ENCODE measurements at regions not wholly inside any gene's neighbourhood (a gene's known extent, or its start where the extent isn't known, plus 50 kb on each side); places are given as distances from the start of the nearest gene placed in this dataset.

DNA sequence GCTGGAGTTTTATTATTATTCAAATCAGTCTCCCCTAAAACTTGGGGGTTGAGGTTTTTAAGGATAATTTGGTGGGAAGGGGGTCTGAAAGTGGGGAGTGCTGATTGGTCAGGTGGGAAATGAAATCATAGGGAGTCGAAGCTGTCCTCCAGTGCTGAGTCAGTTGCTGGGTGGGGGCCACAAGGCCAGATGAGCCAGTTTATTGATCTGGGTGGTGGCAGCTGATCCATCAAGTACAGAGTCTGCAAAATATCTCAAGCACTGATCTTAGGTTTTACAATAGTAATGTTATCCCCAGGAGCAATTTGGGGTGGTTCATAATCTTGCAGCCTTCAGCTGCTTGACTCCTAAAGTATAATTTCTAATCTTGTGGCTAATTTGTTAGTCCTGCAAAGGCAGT lies 146.0 kb upstream of the SPACA1 start:
- no peak for TF ChIP-seq CTCF (IDR thresholded peaks at IDR 0.05; ENCODE audit: insufficient read depth, low read depth, low read length)
- DNase-seq (ENCODE audit: low read depth): no peak

DNA sequence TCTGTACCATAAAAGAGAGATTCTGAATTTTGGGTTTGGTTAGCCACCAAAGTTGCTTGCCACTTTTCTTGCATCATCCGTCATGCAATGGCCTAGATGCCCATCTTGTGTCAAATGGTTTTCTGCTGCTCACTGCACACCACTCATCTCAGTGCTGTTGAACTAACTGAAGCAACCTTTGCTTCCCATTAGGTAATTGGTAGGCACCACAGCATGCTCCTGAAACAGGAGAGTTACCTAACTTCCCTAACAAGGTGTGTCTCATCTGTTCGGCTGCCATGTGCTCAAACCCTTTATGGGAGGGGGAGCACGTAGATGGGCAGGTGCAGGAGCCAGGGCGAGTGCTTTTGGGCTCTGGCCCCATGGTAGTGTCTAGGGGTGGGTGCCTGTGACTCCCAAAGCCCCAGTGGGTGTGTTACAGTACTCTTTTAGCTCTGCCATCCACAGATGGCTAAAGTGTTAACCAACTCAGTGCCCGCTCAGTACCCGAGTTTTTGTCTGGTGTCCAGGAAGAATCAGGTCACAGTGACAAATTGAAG lies 147.4 kb upstream of the SPACA1 start:
- no peak for TF ChIP-seq CTCF (IDR thresholded peaks at IDR 0.05; ENCODE audit: insufficient read depth, low read depth, low read length)

More for the DNA sequence above, 146.0 kb upstream of the SPACA1 start:
- no peak overlapping the region for H3K4me3 ChIP-seq (ENCODE audit: low read depth, low read length)

GRCh38 chr6:87899499-87900147 lies 148.0 kb upstream of the SPACA1 start:
- no peak for TF ChIP-seq CTCF (IDR thresholded peaks at IDR 0.05; ENCODE audit: insufficient read depth, low read depth, low read length)
- no peak overlapping the region for H3K4me3 ChIP-seq (ENCODE audit: low read depth, low read length)
- no peak for DNase-seq (ENCODE audit: low read depth)

More for the DNA sequence above, 147.4 kb upstream of the SPACA1 start:
- H3K4me3 ChIP-seq (ENCODE audit: low read depth, low read length): no peak overlapping the region
- DNase-seq (ENCODE audit: low read depth): no peak

- no peak for DNase-seq (ENCODE audit: low read depth)
- no peak for TF ChIP-seq CTCF (IDR thresholded peaks at IDR 0.05; ENCODE audit: insufficient read depth, low read depth, low read length)
- H3K4me3 ChIP-seq (ENCODE audit: low read depth, low read length): no peak overlapping the region
Observed at GRCh38 chr6:87897663-87898062, 150.0 kb upstream of the SPACA1 start.

DNA sequence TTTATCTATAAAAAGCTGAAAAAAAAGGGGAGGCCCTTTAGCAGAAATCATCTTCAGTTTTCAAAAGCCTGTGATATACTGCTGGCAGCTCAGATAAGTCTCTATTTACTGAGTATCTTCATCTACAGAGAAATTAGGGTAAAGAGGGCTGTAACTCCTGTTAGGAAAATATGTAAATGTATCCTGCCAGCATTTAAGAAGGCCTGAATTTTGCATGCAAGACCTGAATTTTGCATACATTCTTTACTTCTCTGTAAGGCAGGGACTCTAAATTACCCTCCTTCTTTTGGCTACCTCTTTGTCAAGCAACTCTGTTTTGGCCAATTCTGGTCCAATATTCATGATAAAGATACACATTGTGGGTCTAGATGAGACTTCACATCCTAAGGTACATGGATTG lies 150.6 kb upstream of the SPACA1 start:
- no peak for TF ChIP-seq CTCF (IDR thresholded peaks at IDR 0.05; ENCODE audit: insufficient read depth, low read depth, low read length)
- H3K4me3 ChIP-seq (ENCODE audit: low read depth, low read length): no peak overlapping the region
- no peak for DNase-seq (ENCODE audit: low read depth)

DNA sequence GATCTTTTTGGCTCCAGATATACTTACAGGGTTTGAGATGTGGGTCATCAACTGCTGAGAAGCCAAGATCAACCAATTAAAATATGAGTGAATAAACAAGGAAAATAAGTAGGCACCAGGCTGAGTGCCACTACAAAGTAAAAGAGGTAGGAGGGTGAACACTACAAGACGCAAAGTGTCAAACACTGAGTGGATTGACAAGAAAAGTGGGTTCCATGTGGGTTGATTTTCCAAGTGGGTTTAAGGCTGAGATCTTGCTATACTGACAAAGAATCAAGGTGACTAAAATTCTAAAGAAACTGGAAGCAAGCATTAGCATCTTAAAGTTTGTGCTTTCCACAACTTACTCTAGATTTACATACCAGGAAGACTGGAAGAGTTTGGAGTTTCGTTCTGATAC lies 160.4 kb upstream of the SPACA1 start:
- H3K4me3 ChIP-seq (ENCODE audit: low read depth, low read length): no peak overlapping the region
- no peak for DNase-seq (ENCODE audit: low read depth)
- no peak for TF ChIP-seq CTCF (IDR thresholded peaks at IDR 0.05; ENCODE audit: insufficient read depth, low read depth, low read length)

- DNase-seq (ENCODE audit: low read depth): no peak
- no peak overlapping the region for H3K4me3 ChIP-seq (ENCODE audit: low read depth, low read length)
- TF ChIP-seq CTCF (IDR thresholded peaks at IDR 0.05; ENCODE audit: insufficient read depth, low read depth, low read length): no peak
Observed at GRCh38 chr6:87884203-87884602, 163.4 kb upstream of the SPACA1 start.
